CD14-positive monocyte (primary cell): ENCODE measurements at regions not wholly inside any gene's neighbourhood (a gene's known extent, or its start where the extent isn't known, plus 50 kb on each side); places are given as distances from the start of the nearest gene placed in this dataset.

Experiments
- DNase-seq, 3 donors: peaks; one replicate each; pipeline ENCODE4 v3.0.0-alpha.2; 2011 to 2022
- H2AFZ ChIP-seq: 2 replicates; pipeline ENCODE4 v1.6.0; 2012; ENCODE audit warnings: mild to moderate bottlenecking, low read depth, low read length, inconsistent platforms; ENCODE audit not compliant: insufficient read depth, poor library complexity, severe bottlenecking
- H3K27ac ChIP-seq, 2 donors: 1 replicate in 1 of 2; 2 replicates in 1 of 2; pipeline ENCODE4 v1.5.1; 2012 to 2013; ENCODE audit warnings: low read length in 2 of 2, control low read depth in 1 of 2, inconsistent platforms in 1 of 2, low read depth in 1 of 2, mild to moderate bottlenecking in 1 of 2
- H3K27me3 ChIP-seq, 2 donors: one replicate each; pipeline versions ENCODE4 v1.6.0 to v1.6.1; 2011 to 2013; ENCODE audit warnings: low read length in 2 of 2; ENCODE audit not compliant: control insufficient read depth in 2 of 2, insufficient read depth in 2 of 2
- H3K36me3 ChIP-seq, 2 donors: replicated peaks in 1 of 2; 1 replicate in 1 of 2; 2 replicates in 1 of 2; pipeline versions ENCODE4 v1.5.1 to v1.6.1; 2012 to 2013; ENCODE audit warnings: low read length in 2 of 2, control low read depth in 1 of 2, inconsistent platforms in 1 of 2, mild to moderate bottlenecking in 1 of 2; ENCODE audit not compliant: insufficient read depth in 2 of 2, control insufficient read depth in 1 of 2
- H3K4me1 ChIP-seq, 2 donors: 1 replicate in 1 of 2; 2 replicates in 1 of 2; pipeline versions ENCODE4 v1.5.1 to v1.6.1; 2012 to 2013; ENCODE audit warnings: low read length in 2 of 2, control low read depth in 1 of 2, inconsistent platforms in 1 of 2, mild to moderate bottlenecking in 1 of 2, moderate library complexity in 1 of 2; ENCODE audit not compliant: insufficient read depth in 2 of 2, control insufficient read depth in 1 of 2
- H3K4me2 ChIP-seq: replicated peaks from 2 replicates; pipeline ENCODE3; 2012; ENCODE audit warnings: low read length, moderate library complexity, mild to moderate bottlenecking; ENCODE audit not compliant: poor library complexity, severe bottlenecking; ENCODE audit errors: extremely low read depth
- H3K4me3 ChIP-seq, 3 experiments: fragments of 200-600 bp in 1 of 3; sonication (generic) in 1 of 3; replicated peaks in 1 of 3; 1 replicate in 2 of 3; 2 replicates in 1 of 3; pipeline ENCODE4 v1.5.1; 2011 to 2013; ENCODE audit warnings: low read length in 3 of 3, mild to moderate bottlenecking in 3 of 3, control low read depth in 2 of 3, low read depth in 2 of 3, inconsistent platforms in 1 of 3, moderate library complexity in 1 of 3
- H3K79me2 ChIP-seq: 2 replicates; pipeline ENCODE4 v1.6.0; 2012; ENCODE audit warnings: mild to moderate bottlenecking, control low read depth, inconsistent platforms, low read length, moderate library complexity; ENCODE audit not compliant: insufficient read depth
- H3K9ac ChIP-seq: 2 replicates; pipeline ENCODE4 v1.6.0; 2017; ENCODE audit warnings: low read length, mild to moderate bottlenecking; ENCODE audit not compliant: insufficient read depth, poor library complexity, severe bottlenecking
- H3K9me3 ChIP-seq, 2 donors: replicated peaks in 1 of 2; 1 replicate in 1 of 2; 2 replicates in 1 of 2; pipeline versions ENCODE4 v1.5.1 to v1.6.1; 2012 to 2013; ENCODE audit warnings: low read length in 2 of 2, control low read depth in 1 of 2; ENCODE audit not compliant: control insufficient read depth in 1 of 2, insufficient read depth in 1 of 2
- H4K20me1 ChIP-seq: 2 replicates; pipeline ENCODE4 v1.6.0; 2012; ENCODE audit warnings: mild to moderate bottlenecking, low read length, control low read depth, moderate library complexity; ENCODE audit not compliant: insufficient read depth
- H3K27ac Mint-ChIP-seq, 7 donors: one replicate each; pipeline ENCODE4 v1.8.0; 2020; ENCODE audit warnings: mild to moderate bottlenecking in 7 of 7, mixed read lengths in 7 of 7, moderate library complexity in 6 of 7, inconsistent platforms in 2 of 7
- H3K27me3 Mint-ChIP-seq, 3 donors: one replicate each; pipeline ENCODE4 v1.8.0; 2021 to 2022; ENCODE audit warnings: low read depth in 3 of 3, mild to moderate bottlenecking in 3 of 3, mixed read lengths in 3 of 3, moderate library complexity in 3 of 3, inconsistent platforms in 1 of 3
- H3K36me3 Mint-ChIP-seq, 2 donors: one replicate each; pipeline ENCODE4 v1.8.0; 2020; ENCODE audit warnings: mixed read lengths in 2 of 2, inconsistent platforms in 1 of 2, mild to moderate bottlenecking in 1 of 2
- H3K4me1 Mint-ChIP-seq: one replicate; pipeline ENCODE4 v1.8.0; 2020; ENCODE audit warnings: mild to moderate bottlenecking, mixed read lengths
- H3K4me3 Mint-ChIP-seq, 2 donors: one replicate each; pipeline ENCODE4 v1.8.0; 2020; ENCODE audit warnings: mild to moderate bottlenecking in 2 of 2, mixed read lengths in 2 of 2, moderate library complexity in 1 of 2
- H3K9me3 Mint-ChIP-seq, 7 donors: one replicate each; pipeline ENCODE4 v1.8.0; 2020 to 2022; ENCODE audit warnings: mixed read lengths in 7 of 7, mild to moderate bottlenecking in 6 of 7, moderate library complexity in 6 of 7, inconsistent platforms in 2 of 7
- WGBS: methylation state at CpG from one replicate; pipeline ENCODE4 v1.1.5; 2013; ENCODE audit warnings: missing lambda C conversion rate; ENCODE audit not compliant: insufficient coverage; 5-methylcytosine and 5-hydroxymethylcytosine counted together
- intact Hi-C, 2 donors: fragments of 100-400 bp; cut with micrococcal nuclease; formaldehyde crosslinking; loops; one replicate each; pipeline versions ENCODE4 v1.15.0 to v1.15.1; 2023
- TF ChIP-seq, protein P1 (sequence below): fragments of 200-600 bp; IDR thresholded peaks from one replicate; pipeline ENCODE4 v1.8.0; 2022; ENCODE audit warnings: antibody characterized with exemption, mild to moderate bottlenecking

DNA sequence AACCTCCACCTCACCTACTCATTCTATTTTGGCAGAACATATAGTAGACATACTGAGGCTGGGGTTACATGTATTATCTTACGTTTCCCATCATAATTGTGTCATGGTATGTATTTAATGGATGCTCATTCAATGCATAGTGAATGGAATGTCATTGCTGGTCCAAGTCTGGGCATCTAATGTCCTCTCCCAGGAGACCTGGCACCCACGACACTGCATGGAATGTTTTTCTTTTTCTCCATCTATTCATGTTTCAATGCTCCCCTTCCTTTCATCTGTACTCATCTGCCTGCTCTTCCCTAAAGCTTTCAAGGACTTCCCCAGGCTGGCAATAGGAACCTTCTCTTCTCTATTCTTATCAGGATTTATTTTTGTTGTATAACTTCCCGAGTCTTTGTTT, 50.8 kb upstream of the SLIT3 start:
- H3K4me2 ChIP-seq = no peak overlapping the region
- no peak overlapping the region for H3K27ac ChIP-seq
- H2AFZ ChIP-seq = no peak overlapping the region
- H3K4me3 ChIP-seq = no peak overlapping the region
- no peaks in the 10 kb centered on the region for H3K27me3 ChIP-seq
- WGBS = no CpG with 5 or more reads among the region's 3 CpGs
- no peak for DNase-seq
- H4K20me1 ChIP-seq = no peaks in the 10 kb centered on the region
- peaks cover 3 to 7% of the 10 kb centered on the region in 2 donors for H3K4me1 ChIP-seq
- Mint-ChIP-seq H3K4me3 (no peak overlapping the region), H3K27ac (no peak overlapping the region), H3K9me3 (peaks cover 0 to 5% (median 0%) of the 10 kb centered on the region in 7 donors), H3K4me1 (peaks cover 7% of the 10 kb centered on the region), H3K36me3 (no peaks in the 10 kb centered on the region), H3K27me3 (peaks cover 3 to 4% (median 4%) of the 10 kb centered on the region in 3 donors)
- H3K79me2 ChIP-seq = no peaks in the 10 kb centered on the region
- no peak overlapping the region for H3K9ac ChIP-seq
- TF ChIP-seq, protein P1, sequence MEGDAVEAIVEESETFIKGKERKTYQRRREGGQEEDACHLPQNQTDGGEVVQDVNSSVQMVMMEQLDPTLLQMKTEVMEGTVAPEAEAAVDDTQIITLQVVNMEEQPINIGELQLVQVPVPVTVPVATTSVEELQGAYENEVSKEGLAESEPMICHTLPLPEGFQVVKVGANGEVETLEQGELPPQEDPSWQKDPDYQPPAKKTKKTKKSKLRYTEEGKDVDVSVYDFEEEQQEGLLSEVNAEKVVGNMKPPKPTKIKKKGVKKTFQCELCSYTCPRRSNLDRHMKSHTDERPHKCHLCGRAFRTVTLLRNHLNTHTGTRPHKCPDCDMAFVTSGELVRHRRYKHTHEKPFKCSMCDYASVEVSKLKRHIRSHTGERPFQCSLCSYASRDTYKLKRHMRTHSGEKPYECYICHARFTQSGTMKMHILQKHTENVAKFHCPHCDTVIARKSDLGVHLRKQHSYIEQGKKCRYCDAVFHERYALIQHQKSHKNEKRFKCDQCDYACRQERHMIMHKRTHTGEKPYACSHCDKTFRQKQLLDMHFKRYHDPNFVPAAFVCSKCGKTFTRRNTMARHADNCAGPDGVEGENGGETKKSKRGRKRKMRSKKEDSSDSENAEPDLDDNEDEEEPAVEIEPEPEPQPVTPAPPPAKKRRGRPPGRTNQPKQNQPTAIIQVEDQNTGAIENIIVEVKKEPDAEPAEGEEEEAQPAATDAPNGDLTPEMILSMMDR = no peak
- no peaks in the 10 kb centered on the region for H3K36me3 ChIP-seq
- H3K9me3 ChIP-seq = no peaks in the 10 kb centered on the region
- intact Hi-C loops = no loop called here

DNA sequence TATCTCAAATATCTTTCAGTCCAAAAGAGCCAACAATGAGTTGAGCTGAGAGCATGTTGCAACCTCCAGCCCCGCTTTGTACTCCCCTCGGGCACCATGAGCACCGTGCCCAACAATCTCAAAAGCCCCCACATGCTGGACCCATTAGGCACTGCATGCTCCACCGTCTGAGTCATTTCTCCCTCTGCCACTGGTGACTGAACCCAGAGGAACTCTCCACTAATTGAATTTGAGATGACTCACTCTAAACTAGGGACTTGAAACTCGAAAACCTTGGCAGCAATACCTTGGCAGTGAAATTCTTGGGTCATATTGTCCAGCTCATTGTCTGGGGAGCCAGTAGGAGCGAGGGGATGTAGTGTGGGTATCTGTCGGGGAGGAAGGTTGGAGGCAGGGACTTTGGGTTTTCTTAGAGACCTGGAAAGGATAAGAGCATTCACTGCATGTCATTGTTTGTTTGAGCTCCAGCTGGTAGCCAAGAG, 49.9 kb upstream of the SLIT3 start:
- Histone ChIP-seq H3K9me3 (no peaks in the 10 kb centered on the region), H3K4me3 (no peak overlapping the region), H3K4me1 (peaks cover 3 to 7% of the 10 kb centered on the region in 2 donors), H3K4me2 (no peak overlapping the region), H3K36me3 (no peaks in the 10 kb centered on the region), H3K79me2 (no peaks in the 10 kb centered on the region), H2AFZ (no peak overlapping the region), H4K20me1 (no peaks in the 10 kb centered on the region), H3K9ac (no peak overlapping the region), H3K27ac (no peak overlapping the region), H3K27me3 (no peaks in the 10 kb centered on the region)
- intact Hi-C loops = no loop called here
- 71% methylated on average over 3 of the region's 7 CpGs for WGBS
- peaks cover 7% of the 10 kb centered on the region for H3K4me1 Mint-ChIP-seq
- no peak overlapping the region for H3K27ac Mint-ChIP-seq
- H3K27me3 Mint-ChIP-seq = peaks cover 3 to 4% (median 4%) of the 10 kb centered on the region in 3 donors
- peaks cover 0 to 5% (median 0%) of the 10 kb centered on the region in 7 donors for H3K9me3 Mint-ChIP-seq
- no peak overlapping the region for H3K4me3 Mint-ChIP-seq
- DNase-seq = no peak
- TF ChIP-seq, protein P1 = no peak
- no peaks in the 10 kb centered on the region for H3K36me3 Mint-ChIP-seq
